NB4 (cell line): ENCODE measurements at regions not wholly inside any gene's neighbourhood (a gene's known extent, or its start where the extent isn't known, plus 50 kb on each side); places are given as distances from the start of the nearest gene placed in this dataset.

ENCODE experiments used
- CTCF ChIP-seq: IDR thresholded peaks from one replicate; pipeline ENCODE4 v1.5.1; 2012; ENCODE audit warnings: low read depth, low read length
- POLR2A ChIP-seq: IDR thresholded peaks from 2 replicates; pipeline ENCODE4 v1.6.1; 2011; ENCODE audit warnings: mild to moderate bottlenecking; ENCODE audit not compliant: insufficient read length; ENCODE audit errors: extremely low read depth
- TF ChIP-seq, protein P1 (sequence below): IDR thresholded peaks from 2 replicates; pipeline ENCODE4 v1.6.1; 2011; ENCODE audit warnings: low read depth, low read length

DNA sequence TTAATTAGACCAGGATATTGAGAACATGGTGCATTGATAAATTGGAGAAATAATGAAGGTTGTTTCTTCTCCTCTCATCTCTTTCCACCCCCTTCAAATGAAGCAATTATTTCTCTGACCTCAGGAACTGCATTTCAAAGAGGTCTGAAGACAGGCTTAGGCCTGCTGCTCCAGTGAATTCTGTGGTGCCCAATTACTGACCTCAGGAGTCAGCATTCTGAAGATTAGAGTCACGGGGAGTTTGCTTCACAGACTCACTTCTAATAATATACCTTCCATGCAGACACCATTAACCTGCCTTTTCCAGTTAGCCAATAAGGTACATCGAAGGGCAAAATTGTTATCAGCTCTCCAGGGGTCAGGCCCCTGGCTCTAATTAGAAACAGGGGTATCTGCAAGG, 270.9 kb downstream of the GAS1 start:
- TF ChIP-seq POLR2A (no peak), CTCF (no peak)
- TF ChIP-seq, protein P1, sequence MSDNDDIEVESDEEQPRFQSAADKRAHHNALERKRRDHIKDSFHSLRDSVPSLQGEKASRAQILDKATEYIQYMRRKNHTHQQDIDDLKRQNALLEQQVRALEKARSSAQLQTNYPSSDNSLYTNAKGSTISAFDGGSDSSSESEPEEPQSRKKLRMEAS, result no peak
